Activated CD4-positive, CD25-positive, alpha-beta regulatory T cell treated with anti-CD3 and anti-CD28 coated beads, Interleukin-2, amount 50 U/mL, for 72 hours (primary cell): ENCODE measurements at regions not wholly inside any gene's neighbourhood (a gene's known extent, or its start where the extent isn't known, plus 50 kb on each side); places are given as distances from the start of the nearest gene placed in this dataset.
"Not testable (repeated sequence)": the region's sequence is repeated elsewhere in the genome, so short reads cannot be mapped to it uniquely, and the experiment has no call there.

Experiments
- DNase-seq: peaks from one replicate; pipeline ENCODE4 v3.0.0; 2021

DNA sequence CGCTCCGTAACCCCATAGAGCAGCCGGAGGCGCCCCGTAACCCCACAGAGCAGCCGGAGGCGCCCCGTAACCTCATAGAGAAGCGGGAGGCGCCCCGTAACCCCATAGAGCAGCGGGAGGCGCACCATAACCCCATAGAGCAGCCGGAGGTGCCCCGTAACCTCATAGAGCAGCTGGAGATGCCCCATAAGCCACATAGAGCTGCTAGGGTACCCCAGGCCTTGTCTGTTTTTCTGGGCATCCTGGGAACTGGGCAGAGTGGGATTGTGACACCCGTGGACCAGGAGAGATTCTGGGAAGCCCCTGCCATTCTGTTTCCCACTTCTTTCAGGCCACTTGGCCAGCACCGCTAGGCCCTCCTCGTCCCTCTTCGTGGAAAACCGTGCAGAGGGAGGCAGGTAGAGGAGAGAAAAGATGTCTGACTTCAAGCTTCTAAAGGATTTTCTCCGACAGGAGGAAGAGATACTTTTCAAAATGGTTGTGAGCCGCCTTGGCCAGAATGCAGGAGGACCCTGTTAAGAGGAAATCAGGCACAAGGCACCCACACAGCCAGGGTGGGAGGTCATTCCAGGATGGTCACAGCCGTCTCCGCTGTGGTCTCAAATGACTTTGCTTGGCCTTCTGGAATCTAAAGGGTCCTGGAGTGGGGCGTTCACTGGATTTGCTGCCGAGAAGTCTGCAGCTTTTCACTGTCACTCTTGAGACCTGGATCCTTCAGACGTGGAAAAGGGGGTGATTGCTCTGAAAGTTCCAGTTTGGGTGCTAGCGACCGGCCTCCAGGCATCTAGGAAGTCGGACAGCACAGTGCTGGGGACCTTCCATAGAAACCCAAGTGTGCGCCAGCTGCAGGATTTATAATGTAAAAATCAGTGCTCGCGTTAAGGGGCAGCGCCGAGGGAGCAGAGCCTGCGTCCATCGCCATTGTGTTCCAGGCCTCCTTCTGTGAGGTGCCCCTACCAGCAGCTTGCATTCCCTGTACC lies 178.3 kb upstream of the ZNF469 start:
- not testable (repeated sequence) for DNase-seq

DNA sequence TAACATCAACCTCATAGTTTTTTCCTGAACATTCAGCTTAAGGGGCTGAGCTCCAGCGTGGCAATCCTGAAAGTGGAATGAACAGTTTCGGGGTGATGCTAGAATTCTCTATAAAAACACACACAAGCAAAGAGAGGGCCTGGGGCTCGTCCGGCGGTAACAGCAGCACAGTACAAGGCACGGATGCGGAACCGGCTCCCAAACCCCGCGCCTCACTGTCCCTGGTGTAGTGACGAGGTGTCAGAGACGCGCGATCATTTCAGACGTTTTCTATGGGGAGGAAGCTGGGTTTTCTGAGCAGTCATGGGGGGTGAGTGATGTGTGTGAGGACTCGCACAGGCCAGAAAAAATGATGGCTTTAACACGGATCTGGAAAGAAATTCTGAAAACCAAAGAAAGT lies 177.3 kb upstream of the ZNF469 start:
- DNase-seq = not testable (repeated sequence)

DNA sequence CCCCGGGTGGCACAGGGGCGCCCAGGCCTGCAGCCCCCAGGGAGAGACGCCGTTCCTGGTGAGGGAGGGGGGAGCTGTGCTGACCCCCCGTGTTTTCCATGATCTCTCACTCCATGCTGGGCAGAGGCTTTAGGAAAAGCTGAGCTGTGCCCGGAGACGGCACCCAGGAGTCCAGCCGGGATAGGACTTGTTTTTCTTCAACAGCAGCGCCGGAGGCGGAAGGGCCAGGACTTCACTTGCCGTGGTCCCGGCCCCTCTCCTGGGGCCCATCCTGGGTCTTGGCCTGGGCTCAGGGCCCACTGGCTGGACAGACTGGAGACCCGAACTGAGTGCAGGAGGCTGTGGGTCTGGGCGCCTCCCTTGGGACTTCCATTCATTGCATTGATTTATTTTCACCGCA lies 176.8 kb upstream of the ZNF469 start:
- not testable (repeated sequence) for DNase-seq

DNA sequence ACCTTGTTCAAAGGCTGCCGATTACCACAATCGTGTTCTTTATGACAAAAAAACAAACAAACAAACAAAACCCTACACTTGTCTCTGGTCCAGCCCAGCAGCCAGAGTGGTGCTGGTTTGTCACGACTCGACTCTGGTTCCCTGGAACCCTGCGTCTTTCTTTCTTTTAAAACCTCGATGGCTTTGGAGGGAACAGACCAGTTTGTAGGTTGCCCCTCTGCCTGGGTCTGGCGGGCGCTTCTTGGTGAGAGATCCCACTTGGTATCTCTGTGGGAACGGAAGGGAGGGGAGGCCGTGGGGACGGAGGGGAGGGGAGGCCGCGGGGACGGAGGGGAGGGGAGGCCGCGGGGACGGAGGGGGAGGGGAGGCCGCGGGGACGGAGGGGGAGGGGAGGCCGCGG lies 176.2 kb upstream of the ZNF469 start:
- DNase-seq = not testable (repeated sequence)

DNA sequence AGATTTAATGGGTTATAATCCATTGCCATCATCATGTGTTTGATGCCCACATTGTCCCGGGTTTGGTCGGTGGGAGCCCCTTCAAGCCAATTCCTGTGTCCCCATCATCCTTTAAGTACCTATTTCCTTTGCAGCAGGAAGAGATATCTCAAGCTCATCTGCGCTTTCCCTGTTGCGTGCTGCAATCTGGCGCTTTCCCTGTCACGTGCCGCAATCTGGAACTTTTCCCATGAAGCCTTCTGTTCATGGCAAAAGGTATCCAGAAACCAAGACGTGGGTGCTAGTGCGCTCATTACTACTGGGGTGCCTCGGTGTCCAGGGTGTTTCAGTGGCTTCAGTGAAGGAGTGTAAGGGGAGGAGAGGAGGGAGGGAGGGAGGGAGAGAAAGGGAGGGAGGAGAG lies 174.6 kb upstream of the ZNF469 start:
- DNase-seq = no peak

DNA sequence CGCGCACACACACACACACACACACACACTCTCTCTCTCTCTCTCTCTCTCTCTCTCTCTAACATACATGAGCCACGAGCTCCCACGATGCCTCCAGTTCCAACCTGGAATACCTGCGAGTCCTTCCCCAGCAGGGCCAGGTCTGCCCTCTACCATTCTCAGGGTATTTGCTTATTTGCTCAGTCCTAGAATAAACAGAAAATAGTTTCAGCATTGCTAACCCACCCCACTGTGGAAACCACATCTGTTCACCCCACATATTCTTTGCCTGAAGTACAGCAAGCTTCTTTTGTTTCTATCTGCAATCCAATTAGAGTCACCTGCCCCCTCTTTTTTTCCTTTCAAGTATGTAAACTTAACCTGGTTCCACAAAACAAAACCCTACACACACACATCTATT lies 174.0 kb upstream of the ZNF469 start:
- not testable (repeated sequence) for DNase-seq

DNA sequence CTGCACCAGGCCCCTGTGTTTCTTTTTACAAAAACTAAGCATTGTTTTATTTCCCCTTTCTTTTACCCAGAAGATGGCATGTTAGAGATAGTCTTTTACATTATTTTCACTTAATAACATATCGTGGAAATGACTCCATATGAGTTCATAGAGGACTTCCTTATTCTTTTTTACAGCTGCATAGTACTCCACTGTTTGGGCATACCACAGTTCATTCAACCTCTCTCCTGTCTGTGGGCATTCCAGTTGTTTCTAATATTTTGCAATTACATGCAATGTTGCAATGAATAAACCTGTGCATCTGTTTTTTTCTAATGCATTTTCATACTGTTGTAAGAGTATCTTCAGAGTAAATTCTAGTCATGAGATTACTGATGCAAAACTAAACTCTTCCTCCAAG lies 173.2 kb upstream of the ZNF469 start:
- not testable (repeated sequence) for DNase-seq

DNA sequence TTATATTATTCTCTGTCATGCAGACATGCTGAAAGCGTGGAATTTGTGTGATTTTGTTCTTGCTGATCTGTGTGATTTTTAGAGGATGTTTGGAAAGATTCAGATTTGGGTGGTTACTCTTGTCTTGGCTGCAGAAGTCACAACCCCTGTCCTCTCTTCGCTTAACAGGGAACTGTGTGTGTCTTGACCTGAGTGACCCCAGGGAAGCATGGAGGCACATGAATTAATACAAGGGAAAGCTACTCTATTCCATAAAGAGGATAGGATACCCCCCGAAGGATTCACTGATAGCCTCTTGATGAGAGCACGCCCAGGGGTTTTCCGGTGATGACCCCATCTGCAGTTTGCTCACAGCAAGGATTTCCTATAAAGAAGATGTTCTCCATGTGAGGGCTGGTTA lies 168.8 kb upstream of the ZNF469 start:
- not testable (repeated sequence) for DNase-seq

DNA sequence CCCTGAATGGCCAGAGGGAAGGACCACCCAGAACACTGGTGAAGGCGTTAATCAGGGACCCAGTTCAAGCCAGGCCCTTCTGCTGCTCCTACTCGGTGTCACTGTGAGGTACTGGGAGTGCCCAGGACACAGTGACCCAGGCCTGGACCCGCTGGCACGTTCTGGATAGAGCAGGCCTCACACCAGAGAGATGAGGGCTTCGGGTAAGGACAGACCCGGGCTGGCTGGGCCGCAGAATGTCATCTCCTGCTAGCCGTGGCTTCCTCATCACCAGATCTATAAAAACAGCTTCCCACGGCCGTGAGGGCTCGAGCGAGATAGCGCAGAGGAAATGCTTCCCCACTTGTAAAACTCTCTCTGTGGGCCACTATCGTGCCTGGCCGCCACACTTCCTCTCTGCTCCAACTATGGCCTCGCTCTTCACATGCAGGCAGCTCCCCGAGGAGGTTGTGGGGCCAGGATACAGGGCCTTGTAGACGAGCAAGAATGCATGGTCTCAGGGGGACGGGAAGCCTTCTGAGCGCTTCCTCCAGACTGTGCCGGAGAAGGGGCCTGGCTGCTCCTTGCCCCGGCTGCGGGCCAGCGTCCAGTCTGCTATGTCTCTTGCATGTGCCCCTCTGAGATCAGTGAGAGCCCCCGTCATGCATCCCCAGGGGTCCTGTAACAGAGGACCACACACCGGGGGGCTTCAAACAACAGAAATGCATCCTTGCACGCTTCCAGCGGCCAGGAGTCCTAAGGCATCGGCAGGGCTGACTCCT lies 161.6 kb upstream of the ZNF469 start:
- DNase-seq = not testable (repeated sequence)

DNA sequence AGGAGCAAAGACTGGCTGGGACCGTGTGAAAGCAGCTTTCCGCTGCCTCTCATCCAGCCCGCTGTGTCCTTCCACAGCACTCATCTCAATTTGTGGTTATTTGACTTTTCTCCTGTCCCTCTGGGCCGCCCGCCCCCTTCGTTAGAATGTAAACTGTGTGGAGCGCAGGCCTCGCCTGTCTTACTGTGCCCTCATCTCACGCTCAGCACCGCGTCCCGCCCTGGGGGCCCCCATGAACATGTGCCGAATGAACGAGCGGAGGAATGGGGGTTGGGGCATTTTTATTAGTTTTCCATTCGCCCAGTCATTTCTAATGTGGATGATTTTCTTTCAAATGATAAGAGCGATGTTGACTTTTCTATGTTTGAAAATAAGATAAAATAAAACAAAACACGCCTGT lies 159.1 kb upstream of the ZNF469 start:
- not testable (repeated sequence) for DNase-seq

DNA sequence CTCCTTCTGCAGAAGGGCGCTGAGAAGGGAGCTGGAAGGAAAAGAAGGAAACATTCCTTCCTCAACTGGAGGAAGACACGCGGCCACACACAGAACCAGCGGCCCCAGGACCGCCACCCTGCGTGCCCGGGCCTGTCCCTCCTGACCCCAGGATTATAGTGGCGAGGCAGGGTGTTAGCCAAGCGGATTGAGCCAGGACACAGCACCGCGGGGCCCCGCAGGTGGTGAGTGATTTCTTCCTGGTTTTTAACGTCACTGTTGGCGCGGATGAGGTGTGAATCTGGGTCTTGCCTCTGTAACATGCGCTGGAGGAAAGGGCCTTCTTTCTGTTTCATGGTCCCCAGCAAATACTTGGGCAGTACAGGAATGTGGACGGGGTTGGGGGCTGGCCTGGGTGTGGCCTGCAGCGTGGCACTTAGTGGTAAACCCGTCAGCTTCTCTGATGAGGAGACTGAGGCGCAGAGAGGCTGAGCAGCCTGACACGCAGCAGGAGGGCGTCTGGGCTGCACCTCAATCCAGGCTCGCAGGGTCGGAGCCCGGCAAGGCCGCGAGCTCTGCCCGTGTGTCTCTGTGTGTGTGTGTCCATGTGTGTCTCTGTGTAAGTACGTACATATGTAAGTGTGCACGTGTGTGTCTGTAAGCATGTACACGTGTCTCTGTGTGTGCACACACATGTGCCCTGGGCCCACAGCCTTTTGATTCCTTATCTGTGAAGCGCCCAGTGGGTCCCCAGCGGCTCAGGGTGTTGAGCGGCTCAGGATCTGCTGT lies 158.4 kb upstream of the ZNF469 start:
- DNase-seq = not testable (repeated sequence)

DNA sequence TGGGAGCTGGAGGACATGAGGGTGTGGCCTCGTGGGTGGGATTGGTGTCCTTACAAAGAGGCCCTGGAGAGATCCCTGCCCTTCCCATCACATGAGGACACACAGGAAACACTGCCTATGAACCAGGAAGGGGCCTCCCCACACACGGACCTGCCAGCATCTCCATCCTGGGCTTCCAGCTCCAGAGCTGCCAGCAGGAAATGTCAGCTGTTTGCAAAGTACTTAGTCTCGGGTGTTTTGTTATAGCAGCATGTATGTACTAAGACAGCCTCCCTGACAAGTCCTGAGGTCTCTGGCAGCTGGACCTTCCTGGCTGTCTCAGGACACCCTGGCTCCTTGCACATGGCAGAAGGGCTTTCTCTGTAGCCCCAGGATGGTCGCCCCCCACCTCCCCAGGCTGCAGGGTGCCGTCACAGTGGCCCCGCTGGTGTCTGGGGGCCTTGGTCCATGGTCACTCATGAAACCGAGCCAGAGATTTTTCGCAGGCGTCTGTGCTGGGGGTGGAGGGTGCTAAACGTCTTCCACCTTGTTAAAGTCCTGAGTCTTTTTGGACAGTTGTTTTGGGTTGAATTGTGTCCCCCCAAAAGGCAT lies 157.0 kb upstream of the ZNF469 start:
- not testable (repeated sequence) for DNase-seq

DNA sequence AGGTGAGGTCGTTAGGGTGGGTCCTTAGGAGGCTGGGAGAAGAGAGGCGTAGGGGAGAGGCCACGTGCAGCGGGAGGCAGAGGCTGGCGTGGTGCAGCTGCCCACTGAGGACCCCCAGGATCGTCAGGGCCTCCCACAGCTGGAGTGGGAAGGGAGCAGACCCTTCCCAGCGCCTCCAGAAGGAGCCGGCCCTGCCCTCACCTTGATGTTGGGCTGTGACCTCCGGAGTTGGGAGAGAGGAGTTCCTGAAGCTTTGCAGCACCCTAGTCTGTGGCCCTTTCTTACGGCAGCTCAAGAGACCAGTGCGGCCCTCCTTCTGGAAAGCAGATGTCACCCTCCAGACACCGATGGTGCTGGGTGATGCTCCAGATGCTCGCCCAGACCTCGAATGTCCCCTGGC lies 156.5 kb upstream of the ZNF469 start:
- not testable (repeated sequence) for DNase-seq

DNA sequence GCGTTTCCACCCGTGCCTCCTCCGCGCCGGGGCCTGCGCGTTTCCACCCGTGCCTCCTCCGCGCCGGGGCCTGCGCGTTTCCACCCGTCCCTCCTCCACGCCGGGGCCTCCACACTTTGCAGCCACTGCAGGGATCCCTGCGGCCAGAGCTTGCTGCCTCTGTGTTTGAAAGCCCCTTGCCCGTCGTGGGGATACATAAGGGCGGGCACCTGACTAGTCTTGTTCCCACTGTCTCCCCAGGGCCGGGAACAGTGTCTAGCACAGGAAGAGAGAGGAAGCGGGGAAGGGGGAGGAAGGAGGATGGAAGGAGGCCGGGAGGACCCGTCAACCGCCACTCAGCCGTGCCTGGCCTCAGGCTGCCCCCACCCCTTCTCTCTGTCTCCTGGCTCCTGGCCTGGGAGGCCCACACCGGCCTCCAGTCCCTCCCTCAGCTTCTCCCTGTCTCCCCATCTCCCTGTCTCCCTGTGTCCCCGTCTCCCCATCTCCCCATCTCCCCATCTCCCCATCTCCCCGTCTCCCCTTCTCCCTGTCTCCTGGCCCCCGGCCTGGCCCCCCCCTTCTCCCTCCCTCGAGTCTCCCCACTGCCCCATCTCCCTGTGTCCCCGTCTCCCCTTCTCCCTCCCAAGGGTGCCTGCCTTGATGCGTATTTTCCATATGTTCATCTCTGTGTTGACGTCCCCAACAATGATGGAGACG lies 155.6 kb upstream of the ZNF469 start:
- not testable (repeated sequence) for DNase-seq

DNA sequence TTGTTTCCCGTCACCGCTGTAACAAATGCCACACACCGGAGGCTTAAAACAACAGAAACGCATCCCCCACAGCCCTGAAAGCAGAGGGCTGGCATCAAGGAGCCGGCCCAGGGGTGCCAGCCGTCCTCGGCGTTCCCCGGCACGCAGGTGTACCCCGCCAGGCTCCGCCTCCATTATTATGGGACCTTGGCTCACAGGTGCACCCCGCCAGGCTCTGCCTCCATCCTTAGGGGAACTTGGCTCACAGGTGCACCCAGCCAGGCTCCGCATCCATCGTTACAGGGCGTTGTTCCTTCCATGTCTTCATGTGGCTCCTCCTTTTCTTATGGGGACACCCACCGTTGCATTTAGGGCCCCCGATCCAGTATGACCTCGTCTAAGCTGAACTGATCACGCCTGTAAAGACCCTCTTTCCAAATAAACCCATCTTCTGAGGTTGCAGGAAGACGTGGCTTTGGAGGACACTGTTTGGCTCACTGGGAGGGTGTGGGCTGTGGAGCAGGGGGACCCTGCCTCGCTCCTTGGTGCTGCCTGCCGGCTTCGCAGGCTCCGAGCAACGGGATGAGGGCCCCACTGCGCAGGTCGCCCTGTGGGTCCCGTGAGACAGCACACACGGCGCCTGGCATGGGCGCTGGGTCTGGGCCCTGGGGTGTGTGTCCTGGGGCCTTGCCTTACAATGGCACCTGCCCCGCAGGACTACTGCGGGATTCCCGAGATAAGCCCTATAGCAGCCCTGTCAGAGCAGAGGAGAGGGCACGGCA lies 154.9 kb upstream of the ZNF469 start:
- not testable (repeated sequence) for DNase-seq

DNA sequence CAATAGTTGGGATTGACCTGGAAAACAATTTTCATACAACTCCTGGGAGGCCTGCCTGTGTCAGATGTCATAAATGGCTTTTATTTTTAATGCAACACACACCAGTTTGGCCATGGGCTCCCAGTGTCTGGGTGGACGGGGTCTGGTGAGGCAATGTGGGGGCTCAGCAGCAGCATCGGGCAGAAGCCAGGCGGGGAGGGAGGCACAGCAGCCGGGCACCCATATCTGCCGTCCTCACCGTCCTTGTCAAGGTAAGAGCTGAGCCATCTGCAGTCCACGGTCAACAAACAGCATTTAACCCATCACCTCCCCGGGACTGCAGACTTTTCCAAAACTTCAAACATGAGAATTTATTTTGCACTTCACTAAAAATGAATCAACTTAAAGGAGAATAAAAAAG lies 154.0 kb upstream of the ZNF469 start:
- DNase-seq = not testable (repeated sequence)

DNA sequence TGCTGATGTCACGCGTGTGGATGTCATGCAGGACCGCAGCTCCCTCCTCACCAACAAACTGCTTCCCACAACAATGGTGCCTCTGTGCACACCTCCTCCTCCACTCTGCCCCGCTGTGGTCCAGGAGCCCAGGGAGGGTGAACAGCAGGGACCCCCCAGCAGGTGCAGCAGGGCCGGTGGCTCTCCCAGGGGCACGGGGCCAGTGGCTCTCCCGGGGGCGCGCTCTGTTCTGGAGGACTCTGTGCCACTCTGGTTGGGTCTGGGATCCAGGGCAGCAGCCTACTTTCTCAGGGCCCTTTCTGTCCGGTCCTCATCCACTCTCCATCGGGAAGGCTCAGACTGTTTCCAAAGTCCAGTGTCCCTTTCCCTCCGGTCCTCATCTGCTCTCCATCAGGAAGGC lies 153.0 kb upstream of the ZNF469 start:
- not testable (repeated sequence) for DNase-seq

DNA sequence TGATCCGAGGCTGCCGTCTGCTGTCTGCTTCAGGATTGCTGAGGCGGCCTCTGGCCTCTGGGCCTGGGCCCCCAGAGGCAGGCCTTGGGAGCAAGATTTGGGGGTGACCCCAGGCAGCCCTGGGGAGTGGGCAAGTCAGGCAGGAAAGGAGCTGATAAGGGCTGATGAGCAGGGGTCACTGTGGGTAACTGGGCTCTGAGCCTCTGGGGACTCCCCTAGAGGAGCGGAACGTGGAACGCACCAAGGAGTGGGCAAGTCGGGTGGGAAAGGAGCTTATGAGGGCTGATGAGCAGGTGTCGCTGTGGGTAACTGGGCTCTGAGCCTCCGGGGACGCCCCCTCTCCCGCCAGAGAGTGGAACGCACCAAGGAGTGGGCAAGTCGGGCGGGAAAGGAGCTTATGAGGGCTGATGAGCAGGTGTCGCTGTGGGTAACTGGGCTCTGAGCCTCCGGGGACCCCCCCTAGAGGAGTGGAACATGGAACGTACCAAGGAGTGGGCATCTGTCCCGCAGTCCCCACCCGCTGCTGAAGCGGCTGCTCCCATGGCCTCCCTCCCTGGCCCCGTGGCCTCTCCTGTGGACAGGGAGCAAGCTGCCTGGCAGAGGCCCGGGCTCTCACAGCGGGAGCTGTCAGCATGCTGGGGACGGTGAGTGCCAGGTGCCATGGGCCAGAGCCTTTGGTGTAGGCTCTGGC lies 152.3 kb upstream of the ZNF469 start:
- DNase-seq = not testable (repeated sequence)

DNA sequence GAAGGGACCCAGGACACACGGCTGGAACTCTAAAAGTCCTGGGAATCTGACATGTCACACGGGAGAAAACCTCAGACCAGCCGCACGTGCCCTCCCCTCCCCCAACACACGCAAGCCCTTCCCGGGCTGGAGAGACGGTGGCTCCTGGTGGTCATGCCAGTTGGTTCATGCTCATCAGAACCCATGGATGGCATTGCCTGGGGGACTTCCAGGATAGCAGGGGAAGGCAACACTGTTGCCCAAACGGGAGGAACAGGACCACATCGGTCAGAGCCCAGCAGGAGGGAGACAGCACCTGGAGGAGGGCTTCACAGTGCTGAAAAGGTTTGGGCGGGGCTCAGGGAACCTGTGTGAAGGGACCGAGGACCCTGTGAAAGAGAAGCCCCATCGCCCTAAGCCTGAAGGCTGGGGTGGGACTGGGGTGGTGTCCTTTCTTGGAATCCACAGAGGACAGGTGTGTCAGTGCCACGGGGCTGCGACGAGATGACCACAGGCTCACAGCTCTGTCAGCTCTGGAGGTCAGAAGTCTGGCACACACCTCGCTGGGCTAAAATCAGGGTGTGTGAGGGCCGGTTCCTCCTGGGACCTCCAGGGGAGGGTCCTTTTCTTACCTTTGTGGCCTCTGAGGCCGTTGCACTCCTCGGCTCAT lies 151.7 kb upstream of the ZNF469 start:
- not testable (repeated sequence) for DNase-seq

DNA sequence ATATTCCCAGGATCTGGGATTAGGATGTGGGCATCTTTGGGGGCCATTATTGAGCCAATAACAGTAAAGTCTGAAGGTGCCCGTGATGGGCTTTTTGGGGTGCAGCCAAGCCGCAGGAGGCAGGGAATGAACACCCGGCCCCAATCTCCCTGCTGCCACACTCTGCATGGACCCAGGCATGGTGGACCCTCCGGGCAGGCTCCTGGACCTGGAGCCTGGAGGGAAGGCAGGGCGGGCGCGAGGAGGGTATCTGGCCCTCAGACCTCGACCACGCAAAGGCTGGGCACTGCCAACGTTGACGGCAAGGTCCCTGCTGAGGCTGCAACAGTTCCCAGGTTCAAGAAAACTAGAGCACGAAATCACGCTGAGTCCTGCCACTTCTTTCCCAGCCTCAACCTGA lies 150.9 kb upstream of the ZNF469 start:
- not testable (repeated sequence) for DNase-seq
